Breast epithelium (tissue), 4 donors: ENCODE measurements at regions not wholly inside any gene's neighbourhood (a gene's known extent, or its start where the extent isn't known, plus 50 kb on each side); places are given as distances from the start of the nearest gene placed in this dataset.
"Not testable (repeated sequence)": the region's sequence is repeated elsewhere in the genome, so short reads cannot be mapped to it uniquely, and the experiment has no call there.

Source experiments
- DNase-seq, 2 donors: peaks; one replicate each; pipeline ENCODE4 v3.0.0-alpha.2; 2019; ENCODE audit warnings: low spot score in 2 of 2
- H3K27ac ChIP-seq, 2 donors: fragments of 200-600 bp; sonication (generic) in 1 of 2; one replicate each; pipeline ENCODE4 v1.5.1; 2016 to 2019; ENCODE audit warnings: mild to moderate bottlenecking in 1 of 2
- H3K27me3 ChIP-seq, 2 donors: fragments of 200-600 bp; sonication (generic) in 1 of 2; one replicate each; pipeline versions ENCODE4 v1.5.1 to v1.6.0; 2017 to 2019; ENCODE audit warnings: control low read depth in 1 of 2, mild to moderate bottlenecking in 1 of 2
- H3K36me3 ChIP-seq: fragments of 200-600 bp; one replicate; pipeline ENCODE4 v1.5.1; 2019
- H3K4me1 ChIP-seq, 2 donors: fragments of 200-600 bp; sonication (generic); one replicate each; pipeline ENCODE4 v1.5.1; 2016 to 2019; ENCODE audit warnings: control low read depth in 1 of 2
- H3K4me3 ChIP-seq, 3 donors: fragments of 200-600 bp; sonication (generic); 1 replicate in 2 of 3; 2 replicates in 1 of 3; pipeline ENCODE4 v1.5.1; 2016 to 2019; ENCODE audit warnings: mild to moderate bottlenecking in 3 of 3, moderate library complexity in 2 of 3
- H3K9me3 ChIP-seq, 2 donors: fragments of 200-600 bp; sonication (generic) in 1 of 2; one replicate each; pipeline ENCODE4 v1.5.1; 2016 to 2019; ENCODE audit warnings: control low read depth in 1 of 2
- CTCF ChIP-seq, 3 donors: fragments of 450-650 bp; IDR thresholded peaks; one replicate each; pipeline ENCODE4 v1.5.1; 2016 to 2017; ENCODE audit warnings: antibody characterized with exemption in 3 of 3, mild to moderate bottlenecking in 3 of 3, moderate library complexity in 3 of 3
- POLR2A ChIP-seq: fragments of 450-650 bp; IDR thresholded peaks from one replicate; pipeline ENCODE4 v1.6.1; 2016; ENCODE audit warnings: antibody characterized with exemption, mild to moderate bottlenecking, moderate library complexity
- POLR2AphosphoS5 ChIP-seq, 3 donors: sonication (generic); formaldehyde crosslinking; IDR thresholded peaks; one replicate each; pipeline ENCODE4 v1.6.1; 2017; ENCODE audit warnings: antibody characterized with exemption in 3 of 3
- intact Hi-C: fragments of 100-400 bp; cut with DNase I; formaldehyde crosslinking; loops from one replicate; pipeline ENCODE4 v1.15.1; 2023; ENCODE audit warnings: low total_unique reads

GRCh38 chr4:78707268-78707667, 68.9 kb upstream of the BMP2K start:
- H3K4me1 ChIP-seq: no peaks in the 10 kb centered on the region
- intact Hi-C loops: no loop called here
- peaks cover 0 to 11% of the 10 kb centered on the region in 2 donors for H3K9me3 ChIP-seq
- no peak overlapping the region for H3K27ac ChIP-seq
- no peak for DNase-seq
- TF ChIP-seq POLR2A: no peak
- no peak for TF ChIP-seq CTCF (IDR thresholded peaks at IDR 0.05)
- no peak for TF ChIP-seq POLR2AphosphoS5 (IDR thresholded peaks at IDR 0.05)
- no peaks in the 10 kb centered on the region for H3K27me3 ChIP-seq
- H3K36me3 ChIP-seq: no peaks in the 10 kb centered on the region
- no peak overlapping the region for H3K4me3 ChIP-seq

DNA sequence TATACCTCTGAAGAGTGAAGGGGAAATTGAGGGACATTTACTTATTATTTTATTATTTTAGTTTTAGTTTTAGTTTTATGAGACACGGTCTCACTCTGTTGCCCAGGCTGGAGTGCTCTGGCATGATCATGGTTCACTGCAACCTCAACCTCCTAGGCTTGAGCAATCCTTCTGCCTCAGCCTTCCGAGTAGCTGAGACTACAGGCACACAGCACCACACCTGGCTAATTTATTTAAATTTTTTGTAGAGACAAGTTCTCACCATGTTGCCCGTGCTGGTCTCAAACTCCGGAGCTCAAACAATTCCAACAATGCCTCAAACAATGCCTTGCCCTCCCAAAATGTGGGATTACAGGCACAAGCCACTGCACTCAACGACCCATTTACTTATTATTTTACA, 68.4 kb upstream of the BMP2K start:
- H3K27ac ChIP-seq: no peak overlapping the region
- peaks cover 0 to 6% of the 10 kb centered on the region in 2 donors for H3K9me3 ChIP-seq
- H3K36me3 ChIP-seq: no peaks in the 10 kb centered on the region
- TF ChIP-seq POLR2A: no peak
- TF ChIP-seq POLR2AphosphoS5 (IDR thresholded peaks at IDR 0.05): no peak
- no peak overlapping the region for H3K4me3 ChIP-seq
- DNase-seq: no peak
- no peaks in the 10 kb centered on the region for H3K27me3 ChIP-seq
- intact Hi-C loops: no loop called here
- H3K4me1 ChIP-seq: no peaks in the 10 kb centered on the region

DNA sequence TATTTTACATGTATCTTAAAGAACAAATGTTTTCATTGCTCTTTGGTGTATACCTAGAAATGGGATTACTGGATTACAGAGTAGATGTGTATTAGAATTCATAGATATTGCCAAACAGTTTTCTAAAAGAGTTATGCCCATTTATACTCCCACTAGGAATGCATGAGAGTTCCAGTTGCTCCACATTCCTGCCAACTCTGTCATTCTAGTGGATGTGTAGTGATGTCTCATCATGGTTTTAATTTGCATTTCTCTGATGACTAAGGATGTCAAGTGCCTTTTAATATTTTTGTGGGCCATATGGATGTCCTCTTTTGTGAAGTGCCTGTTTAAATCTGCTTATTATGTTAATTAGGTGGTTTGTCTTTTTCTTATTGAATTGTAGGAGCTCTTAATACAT, 65.6 kb upstream of the BMP2K start:
- Histone ChIP-seq H3K36me3 (no peaks in the 10 kb centered on the region), H3K4me1 (no peaks in the 10 kb centered on the region), H3K27me3 (no peaks in the 10 kb centered on the region), H3K27ac (no peak overlapping the region), H3K9me3 (no peaks in the 10 kb centered on the region), H3K4me3 (no peak overlapping the region)
- no peak for DNase-seq
- intact Hi-C loops: no loop called here
- TF ChIP-seq POLR2AphosphoS5 (IDR thresholded peaks at IDR 0.05) (no peak), CTCF (IDR thresholded peaks at IDR 0.05) (no peak), POLR2A (no peak)

GRCh38 chr4:78711676-78712075, 64.5 kb upstream of the BMP2K start:
- Histone ChIP-seq H3K27ac (no peak overlapping the region), H3K4me1 (no peaks in the 10 kb centered on the region), H3K4me3 (no peak overlapping the region), H3K27me3 (no peaks in the 10 kb centered on the region), H3K36me3 (no peaks in the 10 kb centered on the region), H3K9me3 (no peaks in the 10 kb centered on the region)
- no peak for TF ChIP-seq POLR2AphosphoS5 (IDR thresholded peaks at IDR 0.05)
- no peak for TF ChIP-seq CTCF (IDR thresholded peaks at IDR 0.05)
- no peak for TF ChIP-seq POLR2A
- no peak for DNase-seq
- intact Hi-C loops: no loop called here

DNA sequence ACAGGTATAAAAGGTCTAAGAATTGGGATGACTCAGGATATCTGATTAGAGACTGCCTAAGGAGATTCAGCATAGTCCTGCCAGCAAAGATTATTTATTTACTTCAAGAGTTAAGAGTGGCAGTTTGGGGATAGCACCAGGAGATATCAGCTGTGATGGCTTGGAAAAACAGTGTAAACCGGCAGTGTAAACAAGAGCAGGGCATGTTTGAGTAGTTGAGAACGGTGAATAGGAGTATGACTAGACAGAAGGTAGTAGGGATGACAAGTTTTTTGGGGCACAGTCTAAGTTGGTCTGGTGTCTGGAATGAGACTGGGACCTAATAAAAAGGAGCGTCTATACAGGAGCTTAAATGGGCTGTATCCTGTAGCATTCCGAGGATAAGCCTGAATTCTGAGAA, 61.6 kb upstream of the BMP2K start:
- H3K27me3 ChIP-seq, intact Hi-C loops, H3K9me3 ChIP-seq, H3K36me3 ChIP-seq, DNase-seq, H3K4me1 ChIP-seq, H3K4me3 ChIP-seq, H3K27ac ChIP-seq: not testable (repeated sequence)

DNA sequence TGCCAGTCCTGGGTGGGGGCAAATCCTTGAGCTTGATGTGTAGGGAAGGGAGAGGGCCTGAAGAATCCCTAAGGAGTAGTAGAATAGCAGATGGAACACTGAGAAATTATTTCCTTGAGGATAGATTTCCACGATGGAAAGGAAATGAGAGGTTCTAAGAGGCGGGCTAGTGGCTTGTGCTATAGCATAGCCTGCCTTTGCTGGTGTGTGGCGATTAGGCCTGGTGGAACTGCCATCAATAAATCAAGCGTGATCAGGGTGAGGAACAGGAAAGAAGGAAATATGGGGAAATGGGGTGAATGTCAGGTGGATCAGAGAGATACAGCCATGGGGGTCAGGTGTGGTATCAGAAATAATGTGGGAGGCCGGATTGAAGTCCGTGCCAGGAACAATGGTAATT, 60.8 kb upstream of the BMP2K start:
- H3K4me1 ChIP-seq, H3K4me3 ChIP-seq, intact Hi-C loops, DNase-seq, H3K36me3 ChIP-seq, H3K9me3 ChIP-seq, H3K27ac ChIP-seq, H3K27me3 ChIP-seq: not testable (repeated sequence)

DNA sequence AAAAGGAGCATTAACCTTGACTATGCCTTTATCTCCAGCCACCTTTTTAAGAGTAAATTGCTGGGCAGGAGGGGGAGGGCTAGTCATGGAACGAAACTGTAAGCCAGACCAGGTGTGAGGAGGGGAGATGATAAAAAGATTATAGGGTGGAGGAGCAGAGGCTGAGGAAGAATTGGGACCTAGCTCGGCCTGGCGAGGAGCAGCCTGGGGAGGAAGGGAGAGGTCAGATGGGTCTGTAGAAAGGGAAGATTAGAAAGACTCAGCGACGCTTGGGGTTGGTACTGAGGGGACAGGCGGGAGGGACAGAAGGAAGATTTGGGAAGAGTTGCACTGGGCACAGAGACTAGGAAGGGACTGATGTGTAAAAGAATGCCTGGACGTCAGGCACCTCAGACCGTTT, 58.4 kb upstream of the BMP2K start:
- H3K9me3 ChIP-seq, H3K36me3 ChIP-seq, H3K4me3 ChIP-seq, H3K27ac ChIP-seq, DNase-seq, intact Hi-C loops, H3K4me1 ChIP-seq, H3K27me3 ChIP-seq: not testable (repeated sequence)
